GM21526 (cell line): ENCODE measurements at regions not wholly inside any gene's neighbourhood (a gene's known extent, or its start where the extent isn't known, plus 50 kb on each side); places are given as distances from the start of the nearest gene placed in this dataset.
"Not testable (repeated sequence)": the region's sequence is repeated elsewhere in the genome, so short reads cannot be mapped to it uniquely, and the experiment has no call there.

Source experiments
- ATAC-seq: cut with Tn5 transposase; IDR thresholded peaks from one replicate; pipeline ENCODE4 v1.9.1; 2021; ENCODE audit warnings: moderate library complexity; ENCODE audit not compliant: unreplicated experiment, low FRiP score

DNA sequence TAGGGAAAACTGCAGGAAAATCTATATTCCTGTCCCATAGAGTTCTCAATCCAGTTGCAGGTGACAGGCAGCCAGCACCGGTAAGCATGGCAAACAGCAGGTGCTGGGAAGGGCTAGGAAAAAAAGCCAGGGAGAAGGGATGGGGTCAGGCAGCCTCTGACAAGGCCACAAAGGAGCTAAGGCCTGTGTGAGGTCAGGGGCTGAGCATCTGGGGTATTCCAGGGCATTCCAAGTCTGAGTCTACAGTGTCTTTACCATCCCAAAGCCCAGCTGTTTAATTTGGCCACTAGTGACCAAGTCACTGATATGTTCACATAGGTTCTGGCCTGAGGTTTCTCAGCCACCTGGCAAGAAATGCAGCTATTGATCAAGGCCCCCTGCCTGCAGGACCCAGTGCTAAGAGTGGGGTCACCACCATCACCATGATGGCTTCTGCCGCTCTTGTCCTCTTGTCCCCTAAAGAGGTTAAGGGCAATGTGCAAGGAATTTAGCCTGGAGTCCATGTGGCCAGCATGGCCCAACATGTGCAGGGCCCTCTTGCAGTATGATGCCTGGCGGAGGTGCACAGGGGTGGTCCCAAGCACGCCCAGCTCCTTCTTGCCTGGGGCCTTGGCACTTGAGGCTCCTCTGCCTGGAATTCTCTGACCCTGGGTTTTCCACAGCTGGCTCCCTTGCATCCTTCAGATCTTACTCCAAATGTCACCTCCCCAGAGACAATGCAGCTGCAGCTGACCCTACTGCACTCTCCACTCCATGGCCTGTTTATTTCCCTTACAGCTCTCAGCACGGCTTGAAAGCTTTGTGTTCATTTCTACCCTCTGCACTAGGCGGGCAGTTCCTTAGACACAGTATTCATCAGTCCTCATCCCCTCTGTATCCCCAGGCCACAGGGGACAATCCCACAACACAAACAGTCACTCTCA, 213.1 kb downstream of the MSX2 start:
- ATAC-seq, result no peak

- no peak for ATAC-seq
Measured at GRCh38 chr5:174935854-174936474, 211.6 kb downstream of the MSX2 start.

- not testable (repeated sequence) for ATAC-seq
Measured at GRCh38 chr5:174931033-174931432, 206.7 kb downstream of the MSX2 start.

DNA sequence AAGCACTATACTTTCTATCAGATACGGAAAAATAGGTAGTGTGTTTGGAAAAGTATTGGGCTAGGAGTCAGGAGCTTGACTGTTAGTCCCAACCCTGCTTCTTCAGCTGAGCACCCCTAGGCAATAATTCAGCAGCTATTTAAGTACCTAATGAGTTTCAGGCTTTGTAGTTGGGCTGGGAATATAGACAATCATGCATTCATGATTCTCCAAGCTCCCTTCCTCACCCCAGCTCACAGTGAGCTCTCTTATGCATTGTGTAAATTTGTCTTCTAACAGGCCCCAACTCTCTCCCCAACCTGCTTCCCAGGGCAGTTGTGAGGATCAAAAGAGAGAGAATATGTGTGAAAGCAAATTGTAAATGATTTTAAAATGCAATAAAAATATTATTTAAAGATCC, 201.2 kb downstream of the MSX2 start:
- ATAC-seq, result no peak

DNA sequence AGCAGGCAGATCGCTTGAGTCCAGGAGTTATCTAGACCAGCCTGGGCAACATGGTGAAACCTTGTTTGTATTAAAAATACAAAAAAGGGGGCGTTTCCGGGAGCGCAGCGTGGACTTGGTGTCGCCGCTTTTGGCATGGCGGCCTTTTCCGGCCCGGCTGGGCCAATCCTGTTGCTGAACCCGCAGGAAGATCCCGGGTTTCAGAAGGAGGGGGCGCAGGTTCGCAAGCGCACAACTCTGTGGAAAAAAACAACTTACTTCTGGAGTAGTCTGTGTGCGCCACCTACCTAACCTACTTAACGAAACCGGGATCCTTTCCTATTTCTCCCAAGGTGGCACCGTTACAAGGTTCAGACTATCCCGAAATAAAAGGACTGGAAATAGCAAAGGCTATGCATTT, 198.6 kb downstream of the MSX2 start:
- ATAC-seq, result no peak

GRCh38 chr5:174920906-174921550, 196.6 kb downstream of the MSX2 start:
- ATAC-seq, result no peak

DNA sequence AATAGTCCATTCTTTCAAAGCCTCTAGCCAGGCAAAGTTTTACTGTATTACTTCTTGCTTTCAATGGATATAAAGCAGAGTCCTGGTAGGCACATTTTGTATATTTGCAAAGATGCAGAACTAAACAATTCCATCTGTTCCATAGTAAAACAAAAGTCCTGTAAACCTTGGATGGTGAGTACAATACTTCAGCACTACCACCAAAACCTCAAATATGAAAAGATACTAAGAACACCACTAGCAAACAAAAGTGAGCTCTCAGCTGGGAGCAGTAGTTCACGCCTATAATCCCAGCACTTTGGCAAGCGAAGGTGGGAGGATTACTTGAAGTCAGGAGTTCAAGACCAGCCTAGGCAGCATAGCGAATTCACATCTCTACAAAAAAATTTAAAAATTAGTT, 195.0 kb downstream of the MSX2 start:
- no peak for ATAC-seq

DNA sequence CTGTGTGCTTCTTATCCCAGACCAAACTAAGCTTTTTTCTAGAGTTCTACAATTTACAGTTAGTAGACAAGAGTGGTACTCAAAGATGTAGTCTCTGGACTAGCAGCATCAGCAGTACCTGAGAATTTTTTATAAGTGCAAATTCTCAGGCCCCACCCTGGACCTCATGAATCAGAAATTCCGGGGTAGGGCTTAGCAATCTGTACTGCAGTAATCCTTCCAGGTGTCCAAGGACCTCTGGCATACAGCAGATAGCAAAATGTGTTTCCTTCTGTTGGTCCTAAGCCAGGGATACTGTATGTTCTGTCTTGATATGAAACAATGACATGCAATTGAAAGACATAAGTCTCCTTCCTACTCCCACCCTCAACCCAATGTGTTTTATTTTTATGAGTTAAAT, 194.3 kb downstream of the MSX2 start:
- ATAC-seq, result no peak

DNA sequence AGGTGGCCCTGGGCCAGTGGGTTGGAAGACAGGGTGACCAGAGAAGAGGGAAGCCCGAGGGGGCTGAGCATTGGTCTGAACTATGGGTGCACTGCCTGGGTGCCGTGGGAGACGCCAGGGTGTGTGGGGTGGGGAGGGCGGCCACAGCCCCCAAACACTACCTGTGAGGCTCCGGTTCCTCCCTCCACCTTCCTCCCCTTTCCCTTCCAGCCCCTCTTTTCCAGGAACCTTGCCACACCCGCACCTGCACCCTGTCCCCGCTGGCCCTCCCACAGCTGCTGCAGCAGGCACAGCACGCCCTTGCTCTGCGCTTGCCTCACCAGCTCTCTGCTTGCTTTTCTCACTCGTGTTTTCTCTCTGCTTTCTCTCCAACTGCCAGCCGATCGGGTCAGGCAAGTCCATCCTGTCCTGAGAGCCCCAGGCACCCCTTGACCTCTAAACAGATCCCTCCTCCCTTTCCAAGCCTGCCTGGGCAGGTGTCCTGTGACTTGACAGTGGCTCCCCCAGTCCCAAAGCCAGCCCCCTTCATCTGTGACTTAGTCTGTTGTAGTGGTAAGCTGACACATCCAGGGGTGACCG, 193.7 kb downstream of the MSX2 start:
- no peak for ATAC-seq

DNA sequence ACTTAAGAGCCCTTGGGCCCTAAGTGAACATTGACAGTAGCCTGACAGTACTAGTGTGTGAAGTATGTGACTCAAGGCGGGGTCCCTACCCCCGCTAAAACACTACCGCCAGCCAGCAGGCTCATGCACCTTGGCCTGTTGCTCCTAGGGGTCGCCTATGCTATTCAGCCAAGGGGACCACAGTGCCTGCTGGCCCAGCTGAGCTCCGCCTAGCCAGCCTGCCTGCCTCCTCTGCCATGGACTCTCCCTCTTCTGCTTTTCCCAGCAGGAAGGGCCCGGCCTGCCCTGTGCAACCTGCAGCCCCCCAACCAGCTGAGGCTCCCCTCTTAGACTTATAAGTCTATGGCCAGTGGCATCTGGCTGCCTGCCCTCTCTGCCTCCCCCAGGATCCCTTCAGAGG, 193.1 kb downstream of the MSX2 start:
- ATAC-seq, result not testable (repeated sequence)

DNA sequence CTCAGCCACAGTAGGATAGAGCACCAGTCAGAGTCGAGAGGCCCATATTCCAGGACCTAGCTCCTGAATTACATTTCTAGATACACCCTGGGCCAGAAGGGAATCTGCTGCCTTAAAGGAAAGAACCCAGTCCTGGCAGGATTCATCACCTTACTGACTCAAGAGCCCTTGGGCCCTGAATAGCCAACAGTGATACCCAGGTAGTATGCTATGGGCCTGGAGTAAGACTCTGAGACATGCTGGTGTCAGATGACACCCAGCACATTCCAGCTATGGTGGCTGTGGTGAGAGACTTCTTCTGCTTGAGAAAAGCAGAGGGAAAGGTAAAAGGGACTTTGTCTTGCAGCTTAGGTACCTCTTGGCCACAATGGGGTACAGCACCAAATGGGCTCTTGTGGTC, 192.5 kb downstream of the MSX2 start:
- not testable (repeated sequence) for ATAC-seq

DNA sequence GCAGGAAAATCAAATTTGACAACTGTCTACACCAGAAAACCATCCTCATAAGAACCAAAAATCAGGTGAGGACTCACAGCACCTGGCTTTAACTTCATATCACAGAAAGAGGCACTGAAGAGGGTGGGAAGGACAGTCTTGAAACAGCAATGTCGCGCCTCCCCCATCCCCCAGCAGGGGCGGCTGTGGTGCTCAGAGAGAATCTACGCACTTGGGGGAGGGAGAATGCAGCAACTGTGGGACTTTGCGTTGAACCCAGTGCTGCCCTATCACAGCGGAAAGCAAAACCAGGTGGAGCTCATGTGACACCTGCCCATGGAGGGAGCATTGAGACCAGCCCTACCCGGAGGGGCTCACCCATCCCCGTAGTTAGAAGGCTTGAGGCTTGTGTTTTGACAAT, 191.8 kb downstream of the MSX2 start:
- ATAC-seq, result no peak

DNA sequence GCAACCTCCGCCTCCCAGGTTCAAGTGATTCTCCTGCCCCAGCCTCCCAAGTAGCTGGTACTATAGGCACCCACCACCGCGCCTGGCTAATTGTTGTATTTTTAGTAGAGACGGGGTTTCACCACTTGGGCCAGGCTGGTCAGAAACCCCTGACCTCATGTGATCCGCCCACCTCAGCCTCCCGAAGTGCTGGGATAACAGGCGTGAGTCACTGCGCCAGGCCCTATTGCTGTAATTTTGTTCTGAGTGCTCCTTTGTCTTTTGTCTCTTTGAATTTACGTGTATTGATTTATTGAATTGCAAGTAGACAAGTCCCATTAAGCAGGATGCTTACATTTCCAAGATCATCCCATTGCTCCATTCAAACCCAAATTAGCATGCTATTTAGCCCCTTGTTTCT, 186.7 kb downstream of the MSX2 start:
- ATAC-seq, result no peak

GRCh38 chr5:174910245-174910737, 185.9 kb downstream of the MSX2 start:
- ATAC-seq, result peak; percentile 92

- no peak for ATAC-seq
Measured at GRCh38 chr5:174903172-174903732, 178.9 kb downstream of the MSX2 start.

- no peak for ATAC-seq
Measured at GRCh38 chr5:174901336-174901735, 177.0 kb downstream of the MSX2 start.

- ATAC-seq, result no peak
Measured at GRCh38 chr5:174900240-174900865, 176.0 kb downstream of the MSX2 start.

DNA sequence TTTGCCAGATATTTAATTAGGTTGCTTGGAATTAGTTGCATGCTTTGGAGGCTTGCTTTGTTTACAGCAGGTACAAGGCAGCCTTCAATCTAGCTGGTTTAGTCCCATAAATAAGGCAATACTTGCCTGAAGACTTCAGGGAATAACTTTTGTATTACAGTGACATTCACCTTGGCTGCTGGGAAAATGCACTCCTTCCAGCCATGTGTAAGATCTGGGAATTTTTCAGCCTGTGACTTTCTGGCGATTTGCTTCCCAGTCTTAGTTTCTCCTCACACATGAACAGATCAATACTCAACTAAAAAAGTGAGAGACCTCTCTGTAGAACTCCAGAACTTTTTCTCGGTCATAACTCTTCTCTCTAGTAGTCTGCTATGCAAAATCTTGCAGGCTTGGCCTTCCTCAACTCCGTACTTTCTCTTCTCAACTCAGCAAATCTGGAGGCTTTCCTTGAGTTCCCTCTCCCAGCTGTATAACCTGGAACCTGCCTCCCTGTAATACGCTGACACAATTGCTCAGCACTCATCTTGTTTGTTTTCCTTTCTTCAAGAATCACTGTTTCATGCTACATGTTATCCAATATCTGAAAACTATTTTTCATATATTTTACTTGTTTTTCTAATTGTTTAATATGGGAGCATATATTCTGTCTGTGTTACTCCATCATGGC, 173.0 kb downstream of the MSX2 start:
- no peak for ATAC-seq

DNA sequence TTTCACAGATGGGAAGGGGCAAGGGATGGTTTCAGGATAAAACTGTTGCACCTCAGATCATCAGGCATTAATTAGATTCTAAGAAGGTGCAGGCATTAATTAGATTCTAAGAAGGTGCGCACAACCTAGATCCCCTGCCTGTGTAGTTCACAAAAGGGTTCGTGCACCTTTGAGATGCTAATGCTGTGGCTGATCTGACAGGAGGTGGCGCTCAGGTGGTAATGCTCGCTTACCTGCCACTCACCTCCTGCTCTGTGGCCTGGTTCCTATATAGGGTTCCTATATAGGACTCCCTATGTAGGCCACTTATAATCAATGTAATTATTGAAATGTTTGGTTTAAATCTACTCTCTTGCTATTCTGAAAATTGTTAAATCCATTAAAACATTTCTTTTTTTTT, 171.0 kb downstream of the MSX2 start:
- ATAC-seq, result no peak

DNA sequence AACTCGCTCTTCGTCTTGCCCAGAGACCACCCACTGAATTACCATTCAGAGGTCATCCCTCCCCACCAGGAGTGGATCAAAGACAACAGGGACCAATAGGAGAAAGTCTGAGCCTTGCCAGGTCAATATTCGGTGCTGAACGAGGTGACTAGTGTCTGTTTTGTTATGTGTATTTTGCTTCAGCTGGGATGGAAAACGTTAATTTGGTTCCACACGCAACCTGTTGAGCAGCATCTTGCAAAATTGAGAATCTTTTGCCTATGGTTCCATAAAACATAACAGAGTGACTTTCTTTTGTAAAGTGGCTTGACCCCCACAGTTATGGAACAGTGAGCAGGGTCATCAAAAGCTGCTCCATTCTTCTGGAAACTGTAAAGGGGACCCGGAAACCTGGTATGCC, 168.4 kb downstream of the MSX2 start:
- no peak for ATAC-seq
